ENCODE measurements at regions not wholly inside any gene's neighbourhood (a gene's known extent, or its start where the extent isn't known, plus 50 kb on each side); places are given as distances from the start of the nearest gene placed in this dataset.

GRCh38 chr13:105530468-105530867, 1005.0 kb downstream of the EFNB2 start:
- DNase-seq (ENCODE audit: low read depth) = no peak

- DNase-seq (ENCODE audit: low read depth) = no peak
Measured at GRCh38 chr13:105527127-105527526, 1008.3 kb downstream of the EFNB2 start.

DNA sequence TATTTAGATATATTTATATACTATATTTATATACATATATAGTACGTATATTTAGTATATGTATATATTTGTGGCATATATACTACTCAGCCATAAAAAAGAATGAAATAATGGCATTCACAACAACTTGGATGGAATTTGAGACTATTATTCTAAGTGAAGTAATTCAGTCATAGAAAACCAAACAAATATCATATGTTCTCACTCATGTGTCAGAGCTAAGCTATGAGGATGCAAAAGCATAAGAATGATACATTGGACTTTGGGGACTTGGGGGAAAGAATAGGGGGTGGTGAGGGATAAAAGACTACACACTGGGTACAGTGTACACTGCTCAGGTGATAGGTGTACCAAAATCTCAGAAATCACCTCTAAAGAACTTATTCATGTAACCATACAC, 1015.7 kb downstream of the EFNB2 start:
- DNase-seq (ENCODE audit: low read depth) = no peak

- no peak for DNase-seq (ENCODE audit: low read depth)
Measured at GRCh38 chr13:105518086-105518485, 1017.4 kb downstream of the EFNB2 start.

GRCh38 chr13:105514401-105514800, 1021.1 kb downstream of the EFNB2 start:
- no peak for DNase-seq (ENCODE audit: low read depth)

GRCh38 chr13:105513448-105513847, 1022.0 kb downstream of the EFNB2 start:
- DNase-seq (ENCODE audit: low read depth) = no peak

DNA sequence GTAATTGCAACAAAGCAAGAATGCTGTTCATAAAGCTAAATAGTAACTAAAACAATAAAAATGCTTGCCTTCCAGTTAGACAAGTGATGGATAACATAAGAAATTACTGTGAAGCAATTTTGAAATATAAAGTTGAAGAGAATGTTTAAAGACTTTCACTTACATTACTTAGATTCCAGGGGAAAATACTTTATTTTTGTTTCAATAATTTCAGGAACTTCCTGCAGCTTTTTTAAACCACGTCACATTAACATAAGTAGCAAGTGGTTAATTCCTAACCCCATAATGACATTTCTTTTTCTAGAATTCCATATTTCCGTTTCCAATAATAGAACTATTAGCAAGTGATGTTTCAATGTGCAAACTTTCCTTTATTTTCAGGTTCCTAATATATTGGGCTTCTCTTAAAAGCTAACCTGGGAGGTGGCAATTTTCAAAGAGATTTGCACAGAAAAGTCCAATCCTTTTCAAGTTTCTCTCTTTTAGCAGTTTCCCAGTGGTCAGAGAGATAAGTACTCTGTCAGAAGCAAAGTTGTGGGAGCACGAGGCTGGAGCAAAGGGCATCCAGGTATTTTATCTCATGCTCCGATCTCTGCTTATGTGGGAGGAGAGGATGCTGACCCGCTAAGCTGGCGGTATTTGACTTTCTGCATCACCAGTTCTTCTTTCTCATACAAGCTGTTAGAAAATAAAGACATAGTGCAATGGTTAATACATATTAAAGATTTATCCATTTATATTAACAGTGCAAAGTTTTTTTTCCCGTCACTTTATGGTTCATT, 1025.3 kb downstream of the EFNB2 start:
- no peak for DNase-seq (ENCODE audit: low read depth)

GRCh38 chr13:105506463-105506862, 1029.0 kb downstream of the EFNB2 start:
- no peak for DNase-seq (ENCODE audit: low read depth)

DNA sequence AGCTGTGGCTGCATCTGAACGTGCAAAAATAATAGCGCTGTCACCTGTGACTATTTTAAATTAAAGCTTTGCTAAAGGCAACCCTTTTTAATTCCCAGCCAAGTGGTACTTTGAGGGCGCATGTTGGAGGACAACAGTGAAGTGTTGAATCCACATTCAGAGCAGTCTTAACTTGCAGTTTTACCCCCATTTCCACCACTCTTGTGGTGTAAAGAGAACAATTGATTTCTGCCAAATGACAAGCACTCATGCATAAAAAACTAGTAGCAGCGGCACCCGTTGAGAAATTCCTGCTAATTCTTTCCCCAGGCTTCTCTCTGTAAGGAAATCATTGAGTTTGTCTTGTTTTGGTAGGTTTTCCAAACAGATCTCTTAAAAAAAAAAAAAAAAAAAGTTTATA, 1033.3 kb downstream of the EFNB2 start:
- DNase-seq (ENCODE audit: low read depth) = no peak

DNA sequence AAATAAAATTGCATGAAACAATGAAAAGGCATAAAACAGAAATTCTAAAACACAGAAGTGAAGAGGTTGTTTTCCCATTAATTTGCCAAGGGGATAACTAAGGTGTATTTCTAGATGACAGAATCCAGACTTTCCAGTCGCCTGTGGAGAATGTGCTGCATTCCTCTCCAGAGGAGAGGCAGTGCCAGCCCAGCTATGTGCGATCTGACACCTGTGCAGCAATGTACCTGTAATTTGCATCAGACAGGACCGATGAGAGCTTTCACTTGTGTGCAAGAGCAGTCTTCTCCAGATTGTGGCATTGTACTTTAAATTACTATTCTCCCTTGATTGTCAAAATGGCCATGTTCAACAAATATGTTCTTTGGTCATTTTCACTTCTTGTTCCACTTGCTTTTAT, 1037.9 kb downstream of the EFNB2 start:
- DNase-seq (ENCODE audit: low read depth) = no peak

- no peak for DNase-seq (ENCODE audit: low read depth)
Measured at GRCh38 chr13:105492216-105492615, 1043.2 kb downstream of the EFNB2 start.

- no peak for DNase-seq (ENCODE audit: low read depth)
Measured at GRCh38 chr13:105491345-105491744, 1044.1 kb downstream of the EFNB2 start.

DNA sequence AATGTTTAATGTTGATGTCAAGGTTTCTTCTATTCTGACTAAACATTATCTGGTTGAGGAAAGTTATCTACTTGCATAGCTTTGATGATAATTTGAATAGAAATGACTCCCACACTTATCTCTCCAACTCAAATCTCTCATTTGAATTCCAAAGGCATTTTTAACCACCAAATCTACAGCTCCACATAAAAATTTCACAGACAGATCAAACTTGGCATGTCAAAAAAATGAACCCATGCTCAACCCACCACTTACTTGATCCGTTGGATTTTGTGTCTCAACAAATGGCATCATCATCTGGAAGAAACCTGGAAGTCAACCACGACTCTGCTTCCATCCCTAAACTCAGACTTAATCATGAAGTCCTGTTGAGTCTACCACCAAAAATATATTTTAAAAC, 1050.4 kb downstream of the EFNB2 start:
- DNase-seq (ENCODE audit: low read depth) = no peak

GRCh38 chr13:105474983-105475610, 1060.4 kb downstream of the EFNB2 start:
- no peak for DNase-seq (ENCODE audit: low read depth)

GRCh38 chr13:105471673-105472072, 1063.8 kb downstream of the EFNB2 start:
- no peak for DNase-seq (ENCODE audit: low read depth)

DNA sequence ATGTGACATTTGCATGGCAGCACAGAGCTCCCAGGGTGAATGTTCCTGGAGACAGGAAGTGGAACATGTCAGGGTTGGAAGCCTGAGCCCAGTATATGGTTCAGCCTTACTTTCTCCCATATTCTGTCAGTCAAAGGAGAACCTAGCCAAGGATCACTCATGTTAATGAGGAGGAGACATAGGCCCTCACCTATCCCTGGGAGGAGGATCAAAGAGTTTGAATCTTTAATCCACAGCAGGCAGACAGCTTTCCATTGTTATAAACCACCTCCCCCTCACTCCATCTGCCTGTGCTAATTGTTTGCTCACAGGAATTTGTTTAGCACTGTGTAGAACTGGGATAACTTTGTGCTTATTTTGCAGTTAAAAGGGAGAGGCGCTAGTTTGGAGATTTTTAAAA, 1069.1 kb downstream of the EFNB2 start:
- no peak for DNase-seq (ENCODE audit: low read depth)

GRCh38 chr13:105465745-105466144, 1069.7 kb downstream of the EFNB2 start, which contains the start of gene DAOA:
Gene DAOA, plus strand, starts transcription at chr13:105466045.
- no peak for DNase-seq (ENCODE audit: low read depth)

DNA sequence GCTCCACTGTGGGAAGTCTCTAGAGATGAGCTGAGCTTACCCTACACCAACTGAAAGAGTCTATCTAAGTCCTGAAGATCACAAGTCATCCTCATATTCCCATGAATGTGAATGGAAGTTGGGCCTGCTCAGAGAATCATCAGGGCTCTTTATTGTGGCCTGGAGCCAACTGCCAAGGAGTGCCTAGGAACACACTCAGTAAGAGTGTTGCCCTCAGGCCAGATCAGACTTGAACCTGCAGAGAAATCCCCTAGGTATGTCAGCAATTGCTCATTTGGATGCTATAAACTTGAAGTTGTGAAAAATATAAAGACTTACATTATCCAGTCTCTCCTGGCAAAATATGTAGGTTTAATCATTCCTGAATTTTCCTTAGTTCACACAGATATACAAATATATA, 1070.2 kb downstream of the EFNB2 start:
- no peak for DNase-seq (ENCODE audit: low read depth)

- DNase-seq (ENCODE audit: low read depth) = no peak
Measured at GRCh38 chr13:105464249-105464648, 1071.2 kb downstream of the EFNB2 start.

DNA sequence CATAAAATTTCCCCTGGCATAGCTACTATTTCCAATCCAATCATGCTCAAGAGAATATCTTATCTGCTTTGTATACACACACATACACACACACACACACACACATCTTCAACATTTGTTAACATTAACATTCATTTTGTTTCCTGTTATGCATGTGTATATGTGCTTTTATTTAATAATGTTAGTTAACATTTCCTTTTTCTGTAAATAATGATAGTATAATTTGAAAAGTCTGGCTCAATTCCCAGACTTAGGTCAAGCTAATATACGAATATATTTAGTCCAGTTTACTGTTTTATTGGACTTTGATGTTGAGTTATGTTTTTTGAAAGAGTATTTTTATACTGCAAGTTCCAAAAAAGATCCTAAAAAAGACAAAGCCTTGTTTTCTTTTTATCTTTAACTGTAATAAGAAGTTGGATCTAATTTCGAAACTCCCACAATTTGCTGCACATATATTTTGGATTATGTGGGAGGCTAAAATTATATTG, 1072.4 kb downstream of the EFNB2 start:
- DNase-seq (ENCODE audit: low read depth) = no peak

DNA sequence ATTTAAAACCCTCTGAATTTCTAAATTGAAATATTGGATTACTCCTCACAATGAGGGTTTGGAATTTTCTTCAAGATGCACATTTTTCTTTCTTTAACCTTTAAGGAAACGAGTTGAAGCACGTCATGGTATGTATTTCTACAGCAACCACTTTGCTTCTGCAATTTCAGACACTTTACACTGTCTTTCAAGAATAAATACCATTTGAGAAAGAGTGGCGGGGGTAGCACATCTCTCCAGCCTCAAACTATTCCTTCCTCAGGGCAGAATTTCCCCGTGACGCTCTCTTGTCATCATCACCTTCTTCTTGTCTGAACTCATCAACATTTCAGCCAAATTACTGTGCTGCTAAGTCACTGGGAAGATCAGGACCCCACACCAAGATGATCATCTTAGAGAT, 1073.4 kb downstream of the EFNB2 start:
- DNase-seq (ENCODE audit: low read depth) = no peak

- no peak for DNase-seq (ENCODE audit: low read depth)
Measured at GRCh38 chr13:105452895-105453294, 1082.6 kb downstream of the EFNB2 start.

- DNase-seq (ENCODE audit: low read depth) = no peak
Measured at GRCh38 chr13:105450784-105451183, 1084.7 kb downstream of the EFNB2 start.

DNA sequence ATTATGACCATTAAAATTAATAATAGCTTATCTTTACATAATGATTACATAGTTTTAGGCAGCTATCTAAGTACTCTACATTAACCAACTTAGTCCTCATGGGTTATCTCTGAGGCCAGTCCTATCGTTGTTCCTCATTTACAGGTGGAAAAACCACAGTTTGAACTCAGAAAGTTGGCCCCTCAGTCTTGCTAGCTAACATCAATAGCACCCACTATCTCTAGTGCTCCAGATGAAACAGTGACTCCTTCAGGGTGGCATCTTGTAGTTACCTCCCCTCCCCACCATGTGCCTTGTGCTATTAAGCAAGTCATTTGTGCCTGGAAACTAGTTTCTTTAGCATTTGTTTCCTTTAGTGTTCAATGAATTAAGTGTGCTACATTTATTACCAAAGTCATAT, 1086.7 kb downstream of the EFNB2 start:
- DNase-seq (ENCODE audit: low read depth) = no peak

Data from activated gamma-delta T cell treated with anti-CD3 and anti-CD28 coated beads, Interleukin-2, amount 50 U/mL, for 16 hours (primary cell).